Liver (tissue), 3 donors: ENCODE measurements at regions not wholly inside any gene's neighbourhood (a gene's known extent, or its start where the extent isn't known, plus 50 kb on each side); places are given as distances from the start of the nearest gene placed in this dataset.

ENCODE experiments used
- ATF3 ChIP-seq: IDR thresholded peaks from 2 replicates; pipeline ENCODE4 v1.6.1; 2016; ENCODE audit warnings: antibody characterized with exemption
- CTCF ChIP-seq: fragments of 150-350 bp; IDR thresholded peaks from 2 replicates; pipeline ENCODE4 v1.5.1; 2017; ENCODE audit warnings: improper control_type of control experiment, low read depth, low read length; ENCODE audit not compliant: missing input control
- JUND ChIP-seq, 2 donors: IDR thresholded peaks; 2 replicates each; pipeline ENCODE4 v1.6.1; 2016; ENCODE audit warnings: antibody characterized with exemption in 2 of 2
- MAX ChIP-seq: IDR thresholded peaks from 2 replicates; pipeline ENCODE4 v1.6.1; 2016; ENCODE audit warnings: antibody characterized with exemption
- RAD21 ChIP-seq, 2 donors: IDR thresholded peaks; 2 replicates each; pipeline ENCODE4 v1.6.1; 2016; ENCODE audit warnings: antibody characterized with exemption in 2 of 2, mild to moderate bottlenecking in 2 of 2
- SP1 ChIP-seq: IDR thresholded peaks from 2 replicates; pipeline ENCODE4 v1.6.1; 2018; ENCODE audit warnings: antibody characterized with exemption, mild to moderate bottlenecking
- TAF1 ChIP-seq: conservative IDR thresholded peaks from 2 replicates; pipeline ENCODE4 v1.6.1; 2016; ENCODE audit warnings: antibody characterized with exemption, mild to moderate bottlenecking
- donor health status: healthy.
- donor health status: healthy.

- no peak for TF ChIP-seq TAF1
- no peak for TF ChIP-seq RAD21 (IDR thresholded peaks at IDR 0.05)
- no peak for TF ChIP-seq CTCF
- no peak for TF ChIP-seq SP1
- no peak for TF ChIP-seq JUND (IDR thresholded peaks at IDR 0.05)
- TF ChIP-seq MAX = no peak
- no peak for TF ChIP-seq ATF3
These were observed 119.1 kb upstream of the GATB start for GRCh38 chr4:151879705-151880445.
